HepG2 (cell line): ENCODE measurements at regions not wholly inside any gene's neighbourhood (a gene's known extent, or its start where the extent isn't known, plus 50 kb on each side); places are given as distances from the start of the nearest gene placed in this dataset.
A peak's percentile ranks its signal among the peaks of the same experiment; 100 is the strongest.

Source experiments
- ATAC-seq: fragments of 200-7000 bp; cut with Tn5 transposase; 3 replicates; pipeline ENCODE4 v1.9.1; 2020; ENCODE audit warnings: mild to moderate bottlenecking, moderate library complexity
- BruUV-seq: library from RNA; stranded (reverse); fragments of 400-500 nt; replicated peaks from 2 replicates; lab custom pipeline; 2021; lab: Mats Ljungman, UMichigan
- CTCF ChIA-PET: fragments of 300-600 bp; formaldehyde crosslinking; extraction: SDS; loops from one replicate; lab custom pipeline; 2021; ENCODE audit warnings: low total read pairs, inconsistent platforms, low intra/inter-chr PET ratio; lab: Yijun Ruan, JAX
- POLR2A ChIA-PET: fragments of 350-600 bp; sonication (Branson Sonifier 250); formaldehyde crosslinking; loops from one replicate; lab custom pipeline; 2020; ENCODE audit warnings: antibody characterized with exemption, inconsistent platforms; lab: Yijun Ruan, JAX
- DNase-seq: peaks from one replicate; pipeline ENCODE4 v3.0.0-alpha.2; 2015; ENCODE audit warnings: low spot score
- FAIRE-seq: peaks from 3 replicates; lab custom pipeline; 2011; peaks lifted over from hg19 to GRCh38; lab: Jason Lieb, UNC
- H2AFZ ChIP-seq: one replicate; pipeline ENCODE4 v1.6.1; 2011; ENCODE audit warnings: low read length, inconsistent platforms
- H3K27ac ChIP-seq: fragments of 300-600 bp; 3 replicates; pipeline ENCODE4 v1.8.0; 2011; ENCODE audit warnings: mixed run types, mild to moderate bottlenecking, mixed read lengths, low read length, inconsistent platforms; ENCODE audit not compliant: insufficient read depth; ENCODE audit errors: extremely low read length
- H3K27me3 ChIP-seq, 2 experiments: fragments of 200-600 bp in 1 of 2; 2 replicates in 1 of 2; 3 replicates in 1 of 2; pipeline versions ENCODE4 v1.6.0 to v1.8.0; 2011; ENCODE audit warnings: low read length in 2 of 2, mild to moderate bottlenecking in 2 of 2, moderate library complexity in 2 of 2, inconsistent platforms in 1 of 2; ENCODE audit not compliant: insufficient read depth in 2 of 2, control insufficient read depth in 1 of 2
- H3K36me3 ChIP-seq, 2 experiments: fragments of 200-600 bp in 1 of 2; replicated peaks in 1 of 2; 2 replicates in 1 of 2; 3 replicates in 1 of 2; pipeline versions ENCODE4 v1.5.1 to v1.8.0; 2011; ENCODE audit warnings: low read length in 2 of 2, inconsistent platforms in 1 of 2; ENCODE audit not compliant: insufficient read depth in 2 of 2, control insufficient read depth in 1 of 2
- H3K4me1 ChIP-seq: 2 replicates; pipeline ENCODE4 v1.5.1; 2012; ENCODE audit warnings: low read length, inconsistent platforms; ENCODE audit not compliant: insufficient read depth
- H3K4me2 ChIP-seq: 2 replicates; pipeline ENCODE4 v1.6.0; 2011; ENCODE audit warnings: low read depth, low read length, inconsistent platforms
- H3K4me3 ChIP-seq, 3 experiments: fragments of 200-600 bp in 1 of 3; sonication (generic), shearing (Covaris generic) in 1 of 3; replicated peaks in 1 of 3; 2 replicates each; pipeline ENCODE4 v1.5.1; 2011 to 2016; ENCODE audit warnings: low read length in 3 of 3, inconsistent platforms in 2 of 3, low read depth in 2 of 3, mild to moderate bottlenecking in 2 of 3, control low read depth in 1 of 3, mixed read lengths in 1 of 3; ENCODE audit not compliant: insufficient read depth in 1 of 3
- H3K79me2 ChIP-seq: one replicate; pipeline ENCODE4 v1.6.1; 2011; ENCODE audit warnings: low read length, inconsistent platforms; ENCODE audit not compliant: insufficient read depth
- H3K9ac ChIP-seq: 2 replicates; pipeline ENCODE4 v1.6.0; 2011; ENCODE audit warnings: mild to moderate bottlenecking, low read depth, low read length, inconsistent platforms; ENCODE audit not compliant: insufficient read depth
- H3K9me3 ChIP-seq: 2 replicates; pipeline ENCODE4 v1.5.1; 2012; ENCODE audit warnings: mild to moderate bottlenecking, low read length
- H4K20me1 ChIP-seq: 2 replicates; pipeline ENCODE4 v1.6.0; 2011; ENCODE audit warnings: inconsistent platforms, mild to moderate bottlenecking, low read length, moderate library complexity; ENCODE audit not compliant: insufficient read depth
- BHLHE40 ChIP-seq: IDR thresholded peaks from 2 replicates; pipeline ENCODE4 v1.6.1; 2011; ENCODE audit warnings: low read length, improper control_type of control experiment
- EHMT2 ChIP-seq: fragments of 200-600 bp; sonication (generic); IDR thresholded peaks from 2 replicates; pipeline ENCODE4 v1.7.0; 2017; ENCODE audit warnings: antibody characterized with exemption, low read depth, low read length, borderline replicate concordance
- HDAC2 ChIP-seq: sonication (generic); formaldehyde crosslinking; IDR thresholded peaks from 2 replicates; pipeline ENCODE4 v1.4.0; 2020; ENCODE audit warnings: missing genetic modification reagents
- KAT7 ChIP-seq: IDR thresholded peaks from 2 replicates; pipeline ENCODE4 v1.6.1; 2018; ENCODE audit warnings: borderline replicate concordance, missing compliant biosample characterization
- MYC ChIP-seq: sonication (generic); formaldehyde crosslinking; IDR thresholded peaks from 2 replicates; pipeline ENCODE4 v1.9.0; 2021; ENCODE audit warnings: missing genetic modification reagents, borderline replicate concordance
- PHF21A ChIP-seq: sonication (generic); formaldehyde crosslinking; IDR thresholded peaks from 2 replicates; pipeline ENCODE4 v1.5.0; 2020; ENCODE audit warnings: mild to moderate bottlenecking, missing genetic modification reagents
- RCOR2 ChIP-seq: IDR thresholded peaks from 2 replicates; pipeline ENCODE4 v1.6.1; 2016; ENCODE audit warnings: missing biosample characterization, missing genetic modification reagents
- SETDB1 ChIP-seq: sonication (generic); formaldehyde crosslinking; IDR thresholded peaks from 2 replicates; pipeline ENCODE4 v1.5.1; 2020; ENCODE audit warnings: missing genetic modification reagents, mild to moderate bottlenecking, borderline replicate concordance
- SOX6 ChIP-seq, 2 experiments: fragments of 450-650 bp in 1 of 2; sonication (generic) in 1 of 2; formaldehyde crosslinking in 1 of 2; IDR thresholded peaks; 2 replicates each; pipeline versions ENCODE4 v1.4.0 to v1.6.1; 2017 to 2020; ENCODE audit warnings: antibody characterized with exemption in 1 of 2, mild to moderate bottlenecking in 1 of 2, missing genetic modification reagents in 1 of 2
- ZFP41 ChIP-seq: sonication (generic); formaldehyde crosslinking; IDR thresholded peaks from 2 replicates; pipeline ENCODE4 v1.4.0; 2020; ENCODE audit warnings: mild to moderate bottlenecking, missing genetic modification reagents, borderline replicate concordance
- ZNF17 ChIP-seq: sonication (generic); formaldehyde crosslinking; IDR thresholded peaks from 2 replicates; pipeline ENCODE4 v1.5.0; 2020; ENCODE audit warnings: mild to moderate bottlenecking, missing genetic modification reagents
- ZNF552 ChIP-seq: sonication (generic); formaldehyde crosslinking; IDR thresholded peaks from 2 replicates; pipeline ENCODE4 v1.9.0; 2022; ENCODE audit warnings: missing genetic modification reagents, mild to moderate bottlenecking, borderline replicate concordance
- ZNF839 ChIP-seq: sonication (generic); formaldehyde crosslinking; IDR thresholded peaks from 2 replicates; pipeline ENCODE4 v1.4.0; 2020; ENCODE audit warnings: missing genetic modification reagents, mild to moderate bottlenecking, borderline replicate concordance
- WGBS: methylation state at CpG from one replicate; pipeline ENCODE4 v1.1.6; 2017; ENCODE audit warnings: low lambda C conversion rate; 5-methylcytosine and 5-hydroxymethylcytosine counted together
- in situ Hi-C: cut with HindIII; loops from 2 replicates; pipeline ENCODE4 v1.10.0; 2017; ENCODE audit warnings: low pct_unique_long_range_greater_than_20kb; ENCODE audit not compliant: extremely low pct_ligation_motif_present
- intact Hi-C: fragments of 100-400 bp; cut with micrococcal nuclease; formaldehyde crosslinking; loops from one replicate; pipeline ENCODE4 v1.10.0; 2022; ENCODE audit not compliant: unreplicated experiment
- TF ChIP-seq, protein P1 (sequence below): IDR thresholded peaks from 2 replicates; pipeline ENCODE4 v1.6.1; 2016; ENCODE audit warnings: missing compliant biosample characterization, missing genetic modification reagents, borderline replicate concordance
- TF ChIP-seq, protein P2 (sequence below): sonication (generic); formaldehyde crosslinking; conservative IDR thresholded peaks from 2 replicates; pipeline ENCODE4 v1.4.0; 2020; ENCODE audit warnings: missing genetic modification reagents
- TF ChIP-seq, protein P3 (sequence below): sonication (generic); formaldehyde crosslinking; IDR thresholded peaks from 2 replicates; pipeline ENCODE4 v1.4.0; 2020; ENCODE audit warnings: low read depth, missing genetic modification reagents

DNA sequence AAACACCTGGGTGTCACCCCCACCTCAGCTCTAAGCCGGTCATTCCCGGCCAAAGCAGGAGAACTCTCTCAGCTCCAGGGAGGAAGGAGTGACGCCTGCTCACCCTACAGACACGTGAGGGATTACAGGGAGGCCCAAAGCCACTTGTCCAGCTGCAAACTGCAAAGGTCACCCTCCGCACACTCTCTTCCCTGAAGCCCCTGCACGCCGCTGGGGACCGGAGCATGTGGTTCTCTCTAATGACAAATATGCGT lies 108.0 kb upstream of the ID2 start (continued):
- TF ChIP-seq ZNF839 (CRISPR knock-in tag): no peak
- TF ChIP-seq EHMT2: no peak
- TF ChIP-seq, protein P1, sequence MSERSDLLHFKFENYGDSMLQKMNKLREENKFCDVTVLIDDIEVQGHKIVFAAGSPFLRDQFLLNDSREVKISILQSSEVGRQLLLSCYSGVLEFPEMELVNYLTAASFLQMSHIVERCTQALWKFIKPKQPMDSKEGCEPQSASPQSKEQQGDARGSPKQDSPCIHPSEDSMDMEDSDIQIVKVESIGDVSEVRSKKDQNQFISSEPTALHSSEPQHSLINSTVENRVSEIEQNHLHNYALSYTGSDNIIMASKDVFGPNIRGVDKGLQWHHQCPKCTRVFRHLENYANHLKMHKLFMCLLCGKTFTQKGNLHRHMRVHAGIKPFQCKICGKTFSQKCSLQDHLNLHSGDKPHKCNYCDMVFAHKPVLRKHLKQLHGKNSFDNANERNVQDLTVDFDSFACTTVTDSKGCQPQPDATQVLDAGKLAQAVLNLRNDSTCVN (CRISPR knock-in tag): no peak

DNA sequence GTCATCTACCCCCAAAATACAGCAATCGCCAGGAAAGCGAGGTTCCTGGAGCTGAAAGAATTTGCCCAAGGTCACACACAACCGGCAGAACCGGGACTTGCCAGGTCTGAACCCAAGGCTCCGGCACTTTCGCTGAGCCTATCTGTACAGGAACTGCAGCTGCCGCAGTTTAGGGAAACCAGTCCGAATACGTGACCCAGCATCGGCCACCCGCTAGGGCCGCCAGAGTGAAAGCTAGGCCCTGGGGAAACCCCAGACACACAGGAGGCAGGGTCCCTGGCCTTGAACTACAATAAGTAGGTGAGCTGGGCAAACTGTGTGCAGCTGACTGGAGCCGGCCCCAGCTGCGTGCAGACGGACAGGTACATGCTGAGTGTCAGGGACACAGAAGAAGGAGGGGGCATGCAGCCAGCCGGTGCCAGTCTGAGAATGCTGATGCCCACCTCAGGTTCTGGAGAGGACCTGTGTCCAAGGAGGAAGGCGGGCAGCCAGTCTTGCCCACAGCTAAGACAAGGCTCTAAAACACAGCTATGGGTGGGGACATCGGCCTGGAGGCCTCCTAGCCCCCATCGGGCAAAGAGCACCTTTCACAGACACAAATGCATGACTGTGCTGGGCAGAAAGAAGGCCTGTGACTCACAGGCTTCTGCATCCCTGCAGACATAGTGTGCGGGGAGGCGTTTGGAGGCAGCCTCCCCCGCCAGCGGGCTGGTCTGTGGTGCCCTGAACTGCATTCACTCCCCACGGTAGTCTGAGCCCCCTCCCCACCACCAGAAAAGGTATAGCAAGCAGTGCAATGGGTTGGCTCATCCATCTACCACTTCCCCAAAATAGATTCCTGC lies 107.4 kb upstream of the ID2 start:
- H3K4me2 ChIP-seq: peak overlapping the region; percentile 92
- POLR2A ChIA-PET: interaction anchor here (0.7 to 6.0 kb wide), 36 partner anchors 9 to 660 kb away, joined by 3 to 313 read pairs (median 4); partner anchors contain the start of gene ID2
- DNase-seq: peak; percentile 90
- peak; percentile 72; the same call in 1 of the 2 replicates for TF ChIP-seq MYC (CRISPR knock-in tag)
- TF ChIP-seq, protein P2, sequence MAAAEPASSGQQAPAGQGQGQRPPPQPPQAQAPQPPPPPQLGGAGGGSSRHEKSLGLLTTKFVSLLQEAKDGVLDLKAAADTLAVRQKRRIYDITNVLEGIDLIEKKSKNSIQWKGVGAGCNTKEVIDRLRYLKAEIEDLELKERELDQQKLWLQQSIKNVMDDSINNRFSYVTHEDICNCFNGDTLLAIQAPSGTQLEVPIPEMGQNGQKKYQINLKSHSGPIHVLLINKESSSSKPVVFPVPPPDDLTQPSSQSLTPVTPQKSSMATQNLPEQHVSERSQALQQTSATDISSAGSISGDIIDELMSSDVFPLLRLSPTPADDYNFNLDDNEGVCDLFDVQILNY (CRISPR knock-in tag): no peak
- TF ChIP-seq ZNF552 (CRISPR knock-in tag): 0 out of 2 replicates have a peak, but pooled peaks have one; percentile 63
- TF ChIP-seq KAT7: peak; percentile 73
- TF ChIP-seq ZFP41 (CRISPR knock-in tag): no peak
- TF ChIP-seq RCOR2: peak; percentile 73; the same call in 1 of the 2 replicates
- no peak for TF ChIP-seq SETDB1 (CRISPR knock-in tag)
- TF ChIP-seq ZNF17 (CRISPR knock-in tag): no peak
- peak; percentile 96 for TF ChIP-seq HDAC2
- TF ChIP-seq, protein P3, sequence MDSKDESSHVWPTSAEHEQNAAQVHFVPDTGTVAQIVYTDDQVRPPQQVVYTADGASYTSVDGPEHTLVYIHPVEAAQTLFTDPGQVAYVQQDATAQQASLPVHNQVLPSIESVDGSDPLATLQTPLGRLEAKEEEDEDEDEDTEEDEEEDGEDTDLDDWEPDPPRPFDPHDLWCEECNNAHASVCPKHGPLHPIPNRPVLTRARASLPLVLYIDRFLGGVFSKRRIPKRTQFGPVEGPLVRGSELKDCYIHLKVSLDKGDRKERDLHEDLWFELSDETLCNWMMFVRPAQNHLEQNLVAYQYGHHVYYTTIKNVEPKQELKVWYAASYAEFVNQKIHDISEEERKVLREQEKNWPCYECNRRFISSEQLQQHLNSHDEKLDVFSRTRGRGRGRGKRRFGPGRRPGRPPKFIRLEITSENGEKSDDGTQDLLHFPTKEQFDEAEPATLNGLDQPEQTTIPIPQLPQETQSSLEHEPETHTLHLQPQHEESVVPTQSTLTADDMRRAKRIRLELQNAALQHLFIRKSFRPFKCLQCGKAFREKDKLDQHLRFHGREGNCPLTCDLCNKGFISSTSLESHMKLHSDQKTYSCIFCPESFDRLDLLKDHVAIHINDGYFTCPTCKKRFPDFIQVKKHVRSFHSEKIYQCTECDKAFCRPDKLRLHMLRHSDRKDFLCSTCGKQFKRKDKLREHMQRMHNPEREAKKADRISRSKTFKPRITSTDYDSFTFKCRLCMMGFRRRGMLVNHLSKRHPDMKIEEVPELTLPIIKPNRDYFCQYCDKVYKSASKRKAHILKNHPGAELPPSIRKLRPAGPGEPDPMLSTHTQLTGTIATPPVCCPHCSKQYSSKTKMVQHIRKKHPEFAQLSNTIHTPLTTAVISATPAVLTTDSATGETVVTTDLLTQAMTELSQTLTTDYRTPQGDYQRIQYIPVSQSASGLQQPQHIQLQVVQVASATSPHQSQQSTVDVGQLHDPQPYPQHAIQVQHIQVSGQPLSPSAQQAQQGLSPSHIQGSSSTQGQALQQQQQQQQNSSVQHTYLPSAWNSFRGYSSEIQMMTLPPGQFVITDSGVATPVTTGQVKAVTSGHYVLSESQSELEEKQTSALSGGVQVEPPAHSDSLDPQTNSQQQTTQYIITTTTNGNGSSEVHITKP: peak; percentile 79; the same call in 1 of the 2 replicates
- peak; percentile 24 for TF ChIP-seq BHLHE40
- peak; percentile 68 for TF ChIP-seq PHF21A (CRISPR knock-in tag)
- TF ChIP-seq SOX6 (IDR thresholded peaks at IDR 0.05): no peak
- TF ChIP-seq SOX6 (CRISPR knock-in tag; IDR thresholded peaks at IDR 0.05): peak; percentile 92

More for the DNA sequence above, 107.4 kb upstream of the ID2 start:
- no peaks in the 10 kb centered on the region for H3K9me3 ChIP-seq
- in situ Hi-C loops: no loop called here
- no peaks in the 10 kb centered on the region for H3K36me3 ChIP-seq
- no peaks in the 10 kb centered on the region for H3K79me2 ChIP-seq
- H3K27ac ChIP-seq: peak overlapping the region; percentile 82
- CTCF ChIA-PET: no interaction called here
- FAIRE-seq: peak; percentile 81
- peak overlapping the region; percentile 68 for H3K9ac ChIP-seq
- intact Hi-C loops: loop anchor here (1.0 to 5.0 kb wide), 5 partner anchors 33 to 107 kb away; no protein-coding TSS in a partner anchor
- no peaks in the 10 kb centered on the region for H4K20me1 ChIP-seq
- no peaks in the 10 kb centered on the region; a peak in 2 of 5 replicates for H3K27me3 ChIP-seq
- peak overlapping the region; percentile 51 to 71 (median 55) for H3K4me3 ChIP-seq
- no TSS peak for BruUV-seq
- H2AFZ ChIP-seq: no peak overlapping the region
- ATAC-seq: peak; percentile 81
- H3K4me1 ChIP-seq: peaks cover 75% of the 10 kb centered on the region
- WGBS: 1% methylated on average over 17 of the region's 24 CpGs
